GM21529 (cell line): ENCODE measurements at regions not wholly inside any gene's neighbourhood (a gene's known extent, or its start where the extent isn't known, plus 50 kb on each side); places are given as distances from the start of the nearest gene placed in this dataset.

Experiments
- ATAC-seq: cut with Tn5 transposase; IDR thresholded peaks from one replicate; pipeline ENCODE4 v1.9.1; 2021; ENCODE audit not compliant: unreplicated experiment

DNA sequence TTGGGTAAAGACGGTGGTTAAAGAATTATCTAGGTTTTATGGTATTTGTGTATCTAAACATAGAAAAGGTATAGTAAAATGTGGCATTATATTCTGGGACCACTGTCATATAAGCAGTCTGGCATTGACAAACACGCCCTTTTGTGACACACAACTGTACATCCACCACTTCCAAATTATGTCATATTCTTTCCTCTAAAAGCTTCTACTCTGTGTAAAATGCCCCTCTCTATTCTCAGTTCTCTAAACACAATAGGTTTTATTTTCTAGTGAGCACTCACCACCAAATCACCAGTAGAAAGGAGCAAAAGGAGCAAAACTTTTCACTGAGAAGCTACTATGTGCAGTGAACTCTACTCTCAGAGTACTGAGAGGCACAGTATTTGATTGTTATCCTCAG lies 88.1 kb upstream of the PIEZO2 start:
- ATAC-seq = no peak

DNA sequence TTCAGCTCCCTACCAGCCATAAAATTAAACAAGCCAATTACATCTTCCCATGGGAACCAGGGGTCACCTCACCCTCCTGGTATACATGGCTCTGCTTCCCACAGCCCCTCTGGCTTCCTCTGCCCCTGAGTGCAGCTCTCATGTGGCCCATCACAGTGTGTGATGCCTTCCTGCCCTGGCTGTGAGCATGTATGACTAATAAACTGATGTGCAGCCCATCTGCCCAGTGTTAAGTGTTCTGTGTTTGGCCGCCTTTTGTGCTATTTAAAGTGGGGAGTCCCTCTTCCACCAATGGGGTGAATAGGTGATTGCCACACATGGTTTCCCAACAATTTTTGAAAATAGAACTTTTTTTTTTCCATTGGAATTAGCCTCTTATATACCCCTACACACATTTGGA lies 87.7 kb upstream of the PIEZO2 start:
- no peak for ATAC-seq

DNA sequence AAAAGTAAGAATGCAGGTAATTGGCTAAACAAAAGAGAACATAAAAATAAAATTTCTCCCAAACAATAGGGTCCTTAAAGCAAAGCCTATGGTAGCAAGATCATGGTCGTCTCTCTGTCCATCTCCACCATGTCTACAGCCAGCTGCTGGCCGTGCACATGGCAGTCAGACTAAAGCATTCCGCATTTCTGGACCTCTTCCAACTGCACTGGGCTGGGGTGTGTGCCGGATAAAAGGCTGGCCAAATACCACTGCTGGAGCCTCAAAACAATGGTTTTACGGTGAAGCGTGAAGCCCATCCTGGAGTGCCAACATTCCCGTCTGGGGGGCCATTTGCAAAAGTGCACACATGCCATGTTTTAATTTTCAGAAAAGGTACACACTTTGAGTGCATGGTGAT lies 74.8 kb upstream of the PIEZO2 start:
- no peak for ATAC-seq

GRCh38 chr18:11219571-11219970 lies 70.2 kb upstream of the PIEZO2 start:
- no peak for ATAC-seq

DNA sequence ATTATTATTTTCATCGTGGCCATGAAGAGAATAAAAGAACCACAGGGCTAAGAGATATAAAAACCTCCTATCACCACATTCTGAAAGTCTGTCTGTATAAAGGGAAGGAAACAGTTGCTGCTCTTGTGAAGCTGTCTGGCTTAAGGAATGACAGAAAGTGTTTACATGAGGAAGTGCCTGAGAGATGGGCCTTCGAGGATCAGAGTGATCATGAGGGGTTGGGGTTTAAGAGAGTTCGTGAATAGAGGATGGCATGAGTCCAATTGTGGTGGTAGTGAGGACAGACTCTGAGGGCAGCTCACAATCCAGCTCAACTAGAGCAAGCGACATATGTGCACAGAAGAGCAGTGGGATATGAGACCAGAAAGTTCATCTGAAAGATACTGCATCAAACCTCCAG lies 65.8 kb upstream of the PIEZO2 start:
- no peak for ATAC-seq

- ATAC-seq = no peak
Measured at GRCh38 chr18:11204020-11204419, 54.7 kb upstream of the PIEZO2 start.

GRCh38 chr18:11199477-11199876 lies 50.1 kb upstream of the PIEZO2 start:
- no peak for ATAC-seq
